ENCODE measurements at regions not wholly inside any gene's neighbourhood (a gene's known extent, or its start where the extent isn't known, plus 50 kb on each side); places are given as distances from the start of the nearest gene placed in this dataset.

- no peak overlapping the region for H3K27ac Mint-ChIP-seq
- H3K36me3 Mint-ChIP-seq: no peaks in the 10 kb centered on the region
- peaks cover 7% of the 10 kb centered on the region for H3K4me1 Mint-ChIP-seq (ENCODE audit: unreplicated experiment)
- DNase-seq (ENCODE audit: extremely low spot score, unreplicated experiment): no peak
- peak overlapping the region; percentile 34 for H3K4me3 Mint-ChIP-seq
- no peaks in the 10 kb centered on the region for H3K9me3 Mint-ChIP-seq
- peaks cover 14% of the 10 kb centered on the region for H3K27me3 Mint-ChIP-seq
- no peak for TF ChIP-seq CTCF (conservative IDR thresholded peaks at IDR 0.05)
Measured at GRCh38 chr7:101747053-101747878, 70.2 kb upstream of the CUX1 start.

- TF ChIP-seq CTCF (conservative IDR thresholded peaks at IDR 0.05): no peak
Measured at GRCh38 chr7:101747879-101748345, 69.5 kb upstream of the CUX1 start.

GRCh38 chr7:101749891-101750290, 67.5 kb upstream of the CUX1 start:
- H3K27me3 Mint-ChIP-seq: peaks cover 24% of the 10 kb centered on the region
- no peaks in the 10 kb centered on the region for H3K36me3 Mint-ChIP-seq
- H3K9me3 Mint-ChIP-seq: no peaks in the 10 kb centered on the region
- no peak overlapping the region for H3K4me3 Mint-ChIP-seq
- H3K27ac Mint-ChIP-seq: no peak overlapping the region
- peaks cover 14% of the 10 kb centered on the region for H3K4me1 Mint-ChIP-seq (ENCODE audit: unreplicated experiment)
- TF ChIP-seq CTCF (conservative IDR thresholded peaks at IDR 0.05): no peak
- DNase-seq (ENCODE audit: extremely low spot score, unreplicated experiment): no peak

More at GRCh38 chr7:101747879-101748345, 69.5 kb upstream of the CUX1 start:
- DNase-seq (ENCODE audit: extremely low spot score, unreplicated experiment): no peak
- H3K27me3 Mint-ChIP-seq: peaks cover 14% of the 10 kb centered on the region
- no peak overlapping the region for H3K27ac Mint-ChIP-seq
- H3K4me1 Mint-ChIP-seq (ENCODE audit: unreplicated experiment): peaks cover 7% of the 10 kb centered on the region
- no peak overlapping the region for H3K4me3 Mint-ChIP-seq
- H3K9me3 Mint-ChIP-seq: no peaks in the 10 kb centered on the region
- H3K36me3 Mint-ChIP-seq: no peaks in the 10 kb centered on the region

- no peaks in the 10 kb centered on the region for H3K36me3 Mint-ChIP-seq
- no peak for DNase-seq (ENCODE audit: extremely low spot score, unreplicated experiment)
- peaks cover 10% of the 10 kb centered on the region for H3K4me1 Mint-ChIP-seq (ENCODE audit: unreplicated experiment)
- H3K4me3 Mint-ChIP-seq: no peak overlapping the region
- no peaks in the 10 kb centered on the region for H3K9me3 Mint-ChIP-seq
- peaks cover 18% of the 10 kb centered on the region for H3K27me3 Mint-ChIP-seq
- no peak for TF ChIP-seq CTCF (conservative IDR thresholded peaks at IDR 0.05)
- no peak overlapping the region for H3K27ac Mint-ChIP-seq
Measured at GRCh38 chr7:101753316-101753715, 64.1 kb upstream of the CUX1 start.

- Mint-ChIP-seq H3K4me1 (ENCODE audit: unreplicated experiment) (peaks cover 10% of the 10 kb centered on the region), H3K27ac (peak overlapping the region; percentile 8), H3K9me3 (no peaks in the 10 kb centered on the region), H3K36me3 (no peaks in the 10 kb centered on the region), H3K27me3 (peaks cover 17% of the 10 kb centered on the region), H3K4me3 (peak overlapping the region; percentile 48)
- TF ChIP-seq CTCF (conservative IDR thresholded peaks at IDR 0.05): no peak
- no peak for DNase-seq (ENCODE audit: extremely low spot score, unreplicated experiment)
Measured at GRCh38 chr7:101754424-101755159, 62.8 kb upstream of the CUX1 start.

Measured in type B pancreatic cell (in vitro differentiated cells).